ENCODE measurements at regions not wholly inside any gene's neighbourhood (a gene's known extent, or its start where the extent isn't known, plus 50 kb on each side); places are given as distances from the start of the nearest gene placed in this dataset.

GRCh38 chr1:232751393-232752140 lies 53.6 kb upstream of the MAP10 start:
- TF ChIP-seq CTCF (IDR thresholded peaks at IDR 0.05) (no peak), POLR2A (IDR thresholded peaks at IDR 0.05) (no peak)

All from right lobe of liver (tissue), 4 donors.